Gastroesophageal sphincter (tissue), 4 donors: ENCODE measurements at regions not wholly inside any gene's neighbourhood (a gene's known extent, or its start where the extent isn't known, plus 50 kb on each side); places are given as distances from the start of the nearest gene placed in this dataset.
"Not testable (repeated sequence)": the region's sequence is repeated elsewhere in the genome, so short reads cannot be mapped to it uniquely, and the experiment has no call there.

ENCODE experiments used
- ATAC-seq: fragments of 150-250 bp; one replicate; pipeline ENCODE4 v1.9.1; 2016; ENCODE audit warnings: mild to moderate bottlenecking, moderate library complexity
- H3K27ac ChIP-seq, 4 donors: fragments of 200-600 bp; sonication (generic) in 3 of 4; 1 replicate in 3 of 4; 2 replicates in 1 of 4; pipeline ENCODE4 v1.5.1; 2016 to 2019
- H3K27me3 ChIP-seq: fragments of 200-600 bp; sonication (generic); one replicate; pipeline ENCODE4 v1.5.1; 2019
- H3K36me3 ChIP-seq, 2 donors: fragments of 200-600 bp; sonication (generic); one replicate each; pipeline ENCODE4 v1.5.1; 2019; ENCODE audit warnings: control low read depth in 1 of 2
- H3K4me1 ChIP-seq, 3 donors: fragments of 200-600 bp; sonication (generic); 1 replicate in 2 of 3; 2 replicates in 1 of 3; pipeline ENCODE4 v1.5.1; 2016 to 2019; ENCODE audit warnings: control low read depth in 2 of 3
- H3K4me3 ChIP-seq, 2 donors: fragments of 200-600 bp; sonication (generic); one replicate each; pipeline ENCODE4 v1.5.1; 2019; ENCODE audit warnings: mild to moderate bottlenecking in 1 of 2, moderate library complexity in 1 of 2
- H3K9me3 ChIP-seq, 3 donors: fragments of 200-600 bp; sonication (generic); one replicate each; pipeline ENCODE4 v1.5.1; 2017 to 2019; ENCODE audit warnings: control low read depth in 2 of 3
- CTCF ChIP-seq, 4 experiments: fragments of 200-600 bp in 2 of 4; fragments of 450-650 bp in 2 of 4; sonication (generic) in 1 of 4; IDR thresholded peaks; one replicate each; pipeline ENCODE4 v1.5.1; 2017 to 2019; ENCODE audit warnings: antibody characterized with exemption in 4 of 4, mild to moderate bottlenecking in 2 of 4, moderate library complexity in 2 of 4
- EP300 ChIP-seq: sonication (generic); formaldehyde crosslinking; IDR thresholded peaks from one replicate; pipeline ENCODE4 v1.6.1; 2017; ENCODE audit warnings: antibody characterized with exemption, mild to moderate bottlenecking
- POLR2A ChIP-seq, 2 donors: fragments of 450-650 bp; IDR thresholded peaks; one replicate each; pipeline ENCODE4 v1.6.1; 2017; ENCODE audit warnings: antibody characterized with exemption in 2 of 2, mild to moderate bottlenecking in 2 of 2, moderate library complexity in 1 of 2
- POLR2AphosphoS5 ChIP-seq: sonication (generic); formaldehyde crosslinking; IDR thresholded peaks from one replicate; pipeline ENCODE4 v1.6.1; 2017; ENCODE audit warnings: antibody characterized with exemption
- WGBS, 2 donors: methylation state at CpG; one replicate each; pipeline ENCODE4 v1.1.5; 2018; ENCODE audit warnings: low coverage in 1 of 2; 5-methylcytosine and 5-hydroxymethylcytosine counted together

- ATAC-seq: no peak
- Histone ChIP-seq H3K9me3 (no peaks in the 10 kb centered on the region), H3K4me1 (no peaks in the 10 kb centered on the region), H3K4me3 (no peak overlapping the region), H3K27me3 (no peaks in the 10 kb centered on the region), H3K27ac (no peak overlapping the region), H3K36me3 (no peaks in the 10 kb centered on the region)
- WGBS, 2 donors: 45 to 76% methylated on average over 1 to 4 of the region's 5 CpGs
- TF ChIP-seq POLR2AphosphoS5 (no peak), CTCF (IDR thresholded peaks at IDR 0.05) (no peak), EP300 (no peak), POLR2A (IDR thresholded peaks at IDR 0.05) (no peak)
Measured at GRCh38 chrX:42832764-42833549, 55.0 kb upstream of the PPP1R2C start.

- not testable (repeated sequence) for ATAC-seq, H3K9me3 ChIP-seq, H3K4me1 ChIP-seq, H3K4me3 ChIP-seq, H3K27me3 ChIP-seq, H3K36me3 ChIP-seq, H3K27ac ChIP-seq
- WGBS, 2 donors: 50 to 75% methylated on average over 1 to 2 of the region's 4 CpGs
Measured at GRCh38 chrX:42833550-42833940, 55.6 kb upstream of the PPP1R2C start.

- TF ChIP-seq POLR2A (IDR thresholded peaks at IDR 0.05) (no peak), EP300 (no peak), POLR2AphosphoS5 (no peak), CTCF (IDR thresholded peaks at IDR 0.05) (no peak)
- WGBS, 2 donors: 62 to 63% methylated on average over 4 of the region's 4 CpGs
- no peak for ATAC-seq
Measured at GRCh38 chrX:42837101-42837726, 59.3 kb upstream of the PPP1R2C start.

GRCh38 chrX:42837747-42838146, 59.8 kb upstream of the PPP1R2C start:
- no peak overlapping the region for H3K27ac ChIP-seq
- H3K27me3 ChIP-seq: no peaks in the 10 kb centered on the region
- ATAC-seq: no peak
- no peak for TF ChIP-seq POLR2AphosphoS5
- TF ChIP-seq POLR2A (IDR thresholded peaks at IDR 0.05): no peak
- no peak for TF ChIP-seq EP300
- TF ChIP-seq CTCF (IDR thresholded peaks at IDR 0.05): no peak
- no peaks in the 10 kb centered on the region for H3K9me3 ChIP-seq
- H3K4me3 ChIP-seq: no peak overlapping the region
- H3K36me3 ChIP-seq: no peaks in the 10 kb centered on the region
- no peaks in the 10 kb centered on the region for H3K4me1 ChIP-seq

More at GRCh38 chrX:42837101-42837726, 59.3 kb upstream of the PPP1R2C start:
- no peak overlapping the region for H3K4me3 ChIP-seq
- no peaks in the 10 kb centered on the region for H3K27me3 ChIP-seq
- no peaks in the 10 kb centered on the region for H3K9me3 ChIP-seq
- H3K27ac ChIP-seq: no peak overlapping the region
- no peaks in the 10 kb centered on the region for H3K36me3 ChIP-seq
- H3K4me1 ChIP-seq: no peaks in the 10 kb centered on the region

GRCh38 chrX:42839632-42840031, 61.7 kb upstream of the PPP1R2C start:
- no peaks in the 10 kb centered on the region for H3K27me3 ChIP-seq
- H3K9me3 ChIP-seq: no peaks in the 10 kb centered on the region
- ATAC-seq: no peak
- no peaks in the 10 kb centered on the region for H3K36me3 ChIP-seq
- H3K4me1 ChIP-seq: no peaks in the 10 kb centered on the region
- H3K27ac ChIP-seq: no peak overlapping the region
- H3K4me3 ChIP-seq: no peak overlapping the region
- TF ChIP-seq EP300 (no peak), CTCF (IDR thresholded peaks at IDR 0.05) (no peak), POLR2A (IDR thresholded peaks at IDR 0.05) (no peak), POLR2AphosphoS5 (no peak)
